Osteocyte (in vitro differentiated cells): ENCODE measurements at regions not wholly inside any gene's neighbourhood (a gene's known extent, or its start where the extent isn't known, plus 50 kb on each side); places are given as distances from the start of the nearest gene placed in this dataset.
A peak's percentile ranks its signal among the peaks of the same experiment; 100 is the strongest.

ENCODE experiments used
- DNase-seq: peaks from one replicate; pipeline ENCODE4 v3.0.0; 2021; ENCODE audit warnings: mixed read lengths; ENCODE audit not compliant: unreplicated experiment; ENCODE audit errors: extremely low spot score
- H3K27ac Mint-ChIP-seq: one replicate; pipeline ENCODE4 v1.8.0; 2021; ENCODE audit warnings: mild to moderate bottlenecking, mixed read lengths; ENCODE audit not compliant: unreplicated experiment
- H3K27me3 Mint-ChIP-seq: one replicate; pipeline ENCODE4 v1.8.0; 2021; ENCODE audit warnings: mixed read lengths; ENCODE audit not compliant: unreplicated experiment
- H3K36me3 Mint-ChIP-seq: one replicate; pipeline ENCODE4 v1.8.0; 2021; ENCODE audit warnings: mixed read lengths; ENCODE audit not compliant: unreplicated experiment
- H3K4me1 Mint-ChIP-seq: one replicate; pipeline ENCODE4 v1.8.0; 2021; ENCODE audit warnings: mixed read lengths; ENCODE audit not compliant: unreplicated experiment
- H3K4me3 Mint-ChIP-seq: one replicate; pipeline ENCODE4 v1.8.0; 2021; ENCODE audit warnings: mild to moderate bottlenecking, moderate library complexity, mixed read lengths; ENCODE audit not compliant: unreplicated experiment
- H3K9me3 Mint-ChIP-seq: one replicate; pipeline ENCODE4 v1.8.0; 2021; ENCODE audit warnings: mixed read lengths; ENCODE audit not compliant: unreplicated experiment
- TF ChIP-seq, protein P1 (sequence below): fragments of 200-600 bp; sonication (generic); IDR thresholded peaks from 2 replicates; pipeline ENCODE4 v1.5.0; 2021; ENCODE audit warnings: antibody characterized with exemption, mild to moderate bottlenecking, moderate library complexity

DNA sequence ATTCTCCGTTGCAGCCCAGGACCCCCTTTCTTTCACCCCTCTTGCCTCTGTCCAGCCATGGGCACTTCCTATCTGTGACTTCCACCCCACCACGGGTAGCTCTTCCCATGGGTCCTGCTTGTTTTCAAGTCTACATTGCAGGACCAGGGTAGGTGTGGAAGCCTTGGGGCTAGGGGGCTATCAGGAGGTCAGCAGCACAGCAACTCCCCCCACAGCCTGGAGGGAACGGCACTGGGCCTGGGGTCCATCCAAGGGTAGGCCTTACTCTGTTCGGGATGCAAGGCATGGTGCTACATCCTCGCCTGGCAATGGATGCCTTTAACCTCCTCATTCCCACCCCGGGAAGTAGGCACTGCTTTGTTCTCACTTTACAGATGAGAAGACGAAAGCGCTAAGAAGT, 109.3 kb downstream of the IRX5 start:
- Mint-ChIP-seq H3K9me3 (no peaks in the 10 kb centered on the region), H3K27ac (no peak overlapping the region), H3K27me3 (peaks cover 4% of the 10 kb centered on the region), H3K4me3 (no peak overlapping the region), H3K36me3 (no peaks in the 10 kb centered on the region), H3K4me1 (no peaks in the 10 kb centered on the region)
- peak; percentile 60 for DNase-seq
- TF ChIP-seq, protein P1, sequence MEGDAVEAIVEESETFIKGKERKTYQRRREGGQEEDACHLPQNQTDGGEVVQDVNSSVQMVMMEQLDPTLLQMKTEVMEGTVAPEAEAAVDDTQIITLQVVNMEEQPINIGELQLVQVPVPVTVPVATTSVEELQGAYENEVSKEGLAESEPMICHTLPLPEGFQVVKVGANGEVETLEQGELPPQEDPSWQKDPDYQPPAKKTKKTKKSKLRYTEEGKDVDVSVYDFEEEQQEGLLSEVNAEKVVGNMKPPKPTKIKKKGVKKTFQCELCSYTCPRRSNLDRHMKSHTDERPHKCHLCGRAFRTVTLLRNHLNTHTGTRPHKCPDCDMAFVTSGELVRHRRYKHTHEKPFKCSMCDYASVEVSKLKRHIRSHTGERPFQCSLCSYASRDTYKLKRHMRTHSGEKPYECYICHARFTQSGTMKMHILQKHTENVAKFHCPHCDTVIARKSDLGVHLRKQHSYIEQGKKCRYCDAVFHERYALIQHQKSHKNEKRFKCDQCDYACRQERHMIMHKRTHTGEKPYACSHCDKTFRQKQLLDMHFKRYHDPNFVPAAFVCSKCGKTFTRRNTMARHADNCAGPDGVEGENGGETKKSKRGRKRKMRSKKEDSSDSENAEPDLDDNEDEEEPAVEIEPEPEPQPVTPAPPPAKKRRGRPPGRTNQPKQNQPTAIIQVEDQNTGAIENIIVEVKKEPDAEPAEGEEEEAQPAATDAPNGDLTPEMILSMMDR: no peak

- DNase-seq: peak; percentile 78
- H3K4me3 Mint-ChIP-seq: no peak overlapping the region
- TF ChIP-seq, protein P1: no peak
- H3K36me3 Mint-ChIP-seq: no peaks in the 10 kb centered on the region
- H3K4me1 Mint-ChIP-seq: no peaks in the 10 kb centered on the region
- no peaks in the 10 kb centered on the region for H3K9me3 Mint-ChIP-seq
- no peak overlapping the region for H3K27ac Mint-ChIP-seq
- peaks cover 4% of the 10 kb centered on the region for H3K27me3 Mint-ChIP-seq
Observed at GRCh38 chr16:55040366-55041086, 109.9 kb downstream of the IRX5 start.

GRCh38 chr16:55041540-55042234, 111.0 kb downstream of the IRX5 start:
- H3K27me3 Mint-ChIP-seq: peaks cover 4% of the 10 kb centered on the region
- no peak overlapping the region for H3K27ac Mint-ChIP-seq
- H3K36me3 Mint-ChIP-seq: no peaks in the 10 kb centered on the region
- no peak for DNase-seq
- no peak overlapping the region for H3K4me3 Mint-ChIP-seq
- no peaks in the 10 kb centered on the region for H3K4me1 Mint-ChIP-seq
- H3K9me3 Mint-ChIP-seq: no peaks in the 10 kb centered on the region
- TF ChIP-seq, protein P1: no peak

- H3K4me1 Mint-ChIP-seq: no peaks in the 10 kb centered on the region
- no peak overlapping the region for H3K4me3 Mint-ChIP-seq
- no peak overlapping the region for H3K27ac Mint-ChIP-seq
- peaks cover 4% of the 10 kb centered on the region for H3K27me3 Mint-ChIP-seq
- TF ChIP-seq, protein P1: no peak
- H3K36me3 Mint-ChIP-seq: no peaks in the 10 kb centered on the region
- peak; percentile 80 for DNase-seq
- H3K9me3 Mint-ChIP-seq: no peaks in the 10 kb centered on the region
Observed at GRCh38 chr16:55042556-55043432, 112.1 kb downstream of the IRX5 start.
